HTR-8/SVneo (cell line): ENCODE measurements at regions not wholly inside any gene's neighbourhood (a gene's known extent, or its start where the extent isn't known, plus 50 kb on each side); places are given as distances from the start of the nearest gene placed in this dataset.
"Not testable (repeated sequence)": the region's sequence is repeated elsewhere in the genome, so short reads cannot be mapped to it uniquely, and the experiment has no call there.

Source experiments
- DNase-seq: peaks from one replicate; pipeline ENCODE4 v3.0.0; 2011; ENCODE audit warnings: low spot score, mixed read lengths; ENCODE audit not compliant: insufficient read length
- FAIRE-seq: peaks from 2 replicates; lab custom pipeline; 2011; peaks lifted over from hg19 to GRCh38; lab: Jason Lieb, UNC

- FAIRE-seq, DNase-seq: not testable (repeated sequence)
These were observed 196.4 kb downstream of the JRKL start for GRCh38 chr11:96585944-96586880.

- DNase-seq, FAIRE-seq: not testable (repeated sequence)
These were observed 199.0 kb downstream of the JRKL start for GRCh38 chr11:96588793-96589192.

GRCh38 chr11:96595011-96595410, 205.2 kb downstream of the JRKL start:
- DNase-seq (no peak), FAIRE-seq (no peak)

- DNase-seq: peak; percentile 5
- FAIRE-seq: no peak
These were observed 218.2 kb downstream of the JRKL start for GRCh38 chr11:96607864-96608558.

- no peak for DNase-seq
- FAIRE-seq: no peak
These were observed 224.3 kb downstream of the JRKL start for GRCh38 chr11:96614101-96614500.

GRCh38 chr11:96614846-96615245, 225.0 kb downstream of the JRKL start:
- DNase-seq (no peak), FAIRE-seq (no peak)

GRCh38 chr11:96620464-96621044, 230.7 kb downstream of the JRKL start:
- DNase-seq (no peak), FAIRE-seq (no peak)

GRCh38 chr11:96621161-96621560, 231.3 kb downstream of the JRKL start:
- no peak for DNase-seq
- no peak for FAIRE-seq

GRCh38 chr11:96622026-96622634, 232.3 kb downstream of the JRKL start:
- DNase-seq (no peak), FAIRE-seq (no peak)

GRCh38 chr11:96624126-96624525, 234.3 kb downstream of the JRKL start:
- no peak for FAIRE-seq
- DNase-seq: no peak

GRCh38 chr11:96627376-96627775, 237.6 kb downstream of the JRKL start:
- no peak for DNase-seq
- no peak for FAIRE-seq

GRCh38 chr11:96635655-96636054, 245.8 kb downstream of the JRKL start:
- FAIRE-seq (no peak), DNase-seq (no peak)

- FAIRE-seq (no peak), DNase-seq (no peak)
These were observed 251.4 kb downstream of the JRKL start for GRCh38 chr11:96641261-96641660.

GRCh38 chr11:96642583-96642982, 252.8 kb downstream of the JRKL start:
- DNase-seq: no peak
- FAIRE-seq: no peak

GRCh38 chr11:96643173-96643572, 253.4 kb downstream of the JRKL start:
- no peak for FAIRE-seq
- no peak for DNase-seq

GRCh38 chr11:96647621-96648020, 257.8 kb downstream of the JRKL start:
- no peak for DNase-seq
- no peak for FAIRE-seq

GRCh38 chr11:96648991-96649390, 259.2 kb downstream of the JRKL start:
- FAIRE-seq (no peak), DNase-seq (no peak)

- DNase-seq: no peak
- FAIRE-seq: no peak
These were observed 262.7 kb downstream of the JRKL start for GRCh38 chr11:96652516-96652915.

- no peak for FAIRE-seq
- DNase-seq: no peak
These were observed 265.7 kb downstream of the JRKL start for GRCh38 chr11:96655474-96655873.

GRCh38 chr11:96658436-96658835, 268.6 kb downstream of the JRKL start:
- no peak for FAIRE-seq
- DNase-seq: no peak

GRCh38 chr11:96664110-96664509, 274.3 kb downstream of the JRKL start:
- no peak for DNase-seq
- no peak for FAIRE-seq
